GM12891 (cell line): ENCODE measurements at regions not wholly inside any gene's neighbourhood (a gene's known extent, or its start where the extent isn't known, plus 50 kb on each side); places are given as distances from the start of the nearest gene placed in this dataset.

ENCODE experiments used
- PAX5 ChIP-seq: IDR thresholded peaks from 2 replicates; pipeline ENCODE4 v1.6.1; 2011; ENCODE audit warnings: low read length, moderate library complexity, mild to moderate bottlenecking; ENCODE audit not compliant: insufficient read depth, severe bottlenecking
- POLR2A ChIP-seq: IDR thresholded peaks from 2 replicates; pipeline ENCODE4 v1.6.1; 2011; ENCODE audit warnings: low read depth, low read length, control low read depth
- POLR2AphosphoS5 ChIP-seq: IDR thresholded peaks from 2 replicates; pipeline ENCODE4 v1.6.1; 2011; ENCODE audit warnings: low read depth, low read length, control low read depth
- POU2F2 ChIP-seq: IDR thresholded peaks from 2 replicates; pipeline ENCODE4 v1.6.1; 2011; ENCODE audit warnings: low read depth, mild to moderate bottlenecking, control low read depth, low read length, moderate library complexity
- SPI1 ChIP-seq: IDR thresholded peaks from 2 replicates; pipeline ENCODE4 v1.6.1; 2011; ENCODE audit warnings: low read depth, low read length, control low read depth

DNA sequence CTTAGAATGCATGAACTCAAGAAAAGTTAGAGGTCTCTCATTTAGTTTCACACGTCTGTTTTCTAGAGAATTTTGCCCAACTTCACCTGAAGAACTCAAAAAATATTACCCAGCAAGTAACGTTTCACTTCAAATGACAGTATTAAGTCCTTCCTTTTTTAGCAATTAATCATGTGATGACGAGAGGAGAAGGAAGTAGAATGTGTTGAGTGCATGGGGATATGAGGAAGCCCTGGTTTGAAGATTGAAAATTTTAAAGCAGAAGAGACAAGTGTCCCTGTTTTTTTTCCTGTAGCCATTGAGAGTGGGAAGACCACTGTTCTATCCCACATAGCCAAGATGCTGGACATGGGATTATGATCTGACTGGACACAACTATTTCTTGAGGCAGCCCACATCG is 406.3 kb upstream of the CPEB2 start:
- TF ChIP-seq POLR2A (no peak), POLR2AphosphoS5 (no peak), PAX5 (no peak), SPI1 (no peak), POU2F2 (no peak)
